Common myeloid progenitor, CD34-positive (primary cell): ENCODE measurements at regions not wholly inside any gene's neighbourhood (a gene's known extent, or its start where the extent isn't known, plus 50 kb on each side); places are given as distances from the start of the nearest gene placed in this dataset.

ENCODE experiments used
- CTCF ChIA-PET: fragments of 350-600 bp; sonication (Branson Sonifier 250); formaldehyde crosslinking; loops from one replicate; lab custom pipeline; 2021; ENCODE audit warnings: antibody characterized with exemption; lab: Charles Lee
- POLR2A ChIA-PET: fragments of 350-600 bp; sonication (Branson Sonifier 250); formaldehyde crosslinking; loops from one replicate; lab custom pipeline; 2021; ENCODE audit warnings: antibody characterized with exemption; lab: Charles Lee
- DNase-seq, 3 donors: peaks; one replicate each; pipeline versions ENCODE4 v3.0.0 to v3.0.0-alpha.2; 2013
- H3K27ac ChIP-seq, 2 experiments: 1 replicate in 1 of 2; 2 replicates in 1 of 2; pipeline ENCODE4 v1.7.0; 2013; ENCODE audit warnings: inconsistent platforms in 2 of 2, low read length in 2 of 2, mild to moderate bottlenecking in 2 of 2, low read depth in 1 of 2, moderate library complexity in 1 of 2; ENCODE audit not compliant: severe bottlenecking in 2 of 2, insufficient read depth in 1 of 2, poor library complexity in 1 of 2
- H3K27me3 ChIP-seq, 5 experiments: replicated peaks in 2 of 5; 1 replicate in 3 of 5; 2 replicates in 2 of 5; pipeline versions ENCODE4 v1.6.1 to v1.7.0; 2013; ENCODE audit warnings: low read length in 4 of 5, mild to moderate bottlenecking in 2 of 5, moderate library complexity in 2 of 5, inconsistent platforms in 1 of 5; ENCODE audit not compliant: insufficient read depth in 5 of 5, control insufficient read depth in 4 of 5
- H3K36me3 ChIP-seq, 4 experiments: 1 replicate in 2 of 4; 2 replicates in 2 of 4; pipeline versions ENCODE4 v1.6.1 to v1.7.0; 2013; ENCODE audit warnings: low read length in 3 of 4, control low read depth in 1 of 4, mild to moderate bottlenecking in 1 of 4; ENCODE audit not compliant: control insufficient read depth in 4 of 4, insufficient read depth in 4 of 4
- H3K4me1 ChIP-seq, 4 experiments: 1 replicate in 3 of 4; 2 replicates in 1 of 4; pipeline versions ENCODE4 v1.6.1 to v1.7.1; 2013; ENCODE audit warnings: low read length in 3 of 4, mild to moderate bottlenecking in 3 of 4, control low read depth in 1 of 4, inconsistent platforms in 1 of 4, moderate library complexity in 1 of 4; ENCODE audit not compliant: control insufficient read depth in 4 of 4, insufficient read depth in 4 of 4; ENCODE audit errors: control extremely low read depth in 1 of 4
- H3K4me3 ChIP-seq, 7 experiments: 1 replicate in 4 of 7; 2 replicates in 3 of 7; pipeline versions ENCODE4 v1.5.1 to v1.7.0; 2013; ENCODE audit warnings: mild to moderate bottlenecking in 7 of 7, low read length in 6 of 7, moderate library complexity in 6 of 7, inconsistent platforms in 2 of 7, low read depth in 2 of 7, control low read depth in 1 of 7; ENCODE audit not compliant: insufficient read depth in 4 of 7, control insufficient read depth in 1 of 7; ENCODE audit errors: extremely low read depth in 1 of 7
- H3K9me3 ChIP-seq, 5 experiments: 1 replicate in 4 of 5; 2 replicates in 1 of 5; pipeline versions ENCODE4 v1.6.1 to v1.7.1; 2013; ENCODE audit warnings: low read length in 4 of 5, mild to moderate bottlenecking in 2 of 5, inconsistent platforms in 1 of 5, low read depth in 1 of 5, moderate library complexity in 1 of 5; ENCODE audit not compliant: control insufficient read depth in 4 of 5, insufficient read depth in 2 of 5; ENCODE audit errors: control extremely low read depth in 1 of 5
- WGBS: methylation state at CpG from one replicate; pipeline ENCODE4 v1.1.5; 2013; ENCODE audit not compliant: insufficient coverage; 5-methylcytosine and 5-hydroxymethylcytosine counted together

- H3K27me3 ChIP-seq = peaks cover 0 to 10% (median 5%) of the 10 kb centered on the region in 5 experiments
- H3K36me3 ChIP-seq = no peaks in the 10 kb centered on the region
- ChIA-PET POLR2A (no interaction called here), CTCF (interaction anchor here (0.7 to 10.6 kb wide), 3 partner anchors 9 to 126 kb away, joined by 4 to 141 read pairs (median 7); no protein-coding TSS in a partner anchor)
- no peak overlapping the region for H3K27ac ChIP-seq
- no peaks in the 10 kb centered on the region for H3K4me1 ChIP-seq
- no peak overlapping the region for H3K4me3 ChIP-seq
- no peaks in the 10 kb centered on the region for H3K9me3 ChIP-seq
- no peak for DNase-seq
- WGBS = 100% methylated on average over 4 of the region's 7 CpGs
Observed at GRCh38 chr7:25384788-25385505, 156.7 kb upstream of the NPVF start.

- DNase-seq = no peak
- Histone ChIP-seq H3K4me1 (no peaks in the 10 kb centered on the region), H3K4me3 (no peak overlapping the region), H3K36me3 (no peaks in the 10 kb centered on the region), H3K27ac (no peak overlapping the region), H3K9me3 (no peaks in the 10 kb centered on the region), H3K27me3 (peaks cover 0 to 13% (median 10%) of the 10 kb centered on the region in 5 experiments)
- 91% methylated on average over 9 of the region's 10 CpGs for WGBS
- CTCF ChIA-PET = interaction anchor here (2.2 to 10.6 kb wide), 2 partner anchors 10 to 127 kb away, joined by 7 to 141 read pairs; no protein-coding TSS in a partner anchor
- POLR2A ChIA-PET = no interaction called here
Observed at GRCh38 chr7:25385506-25386136, 157.3 kb upstream of the NPVF start.

GRCh38 chr7:25386311-25386744, 158.0 kb upstream of the NPVF start:
- Histone ChIP-seq H3K27me3 (peaks cover 0 to 15% (median 10%) of the 10 kb centered on the region in 5 experiments), H3K27ac (no peak overlapping the region), H3K36me3 (no peaks in the 10 kb centered on the region), H3K4me3 (no peak overlapping the region), H3K4me1 (no peaks in the 10 kb centered on the region), H3K9me3 (no peaks in the 10 kb centered on the region)
- 90% methylated on average over 6 of the region's 6 CpGs for WGBS
- ChIA-PET POLR2A (no interaction called here), CTCF (interaction anchor here (2.2 to 10.6 kb wide), 2 partner anchors 11 to 127 kb away, joined by 7 to 141 read pairs; no protein-coding TSS in a partner anchor)
- DNase-seq = no peak

GRCh38 chr7:25388681-25389080, 160.4 kb upstream of the NPVF start:
- Histone ChIP-seq H3K9me3 (no peaks in the 10 kb centered on the region), H3K27me3 (peaks cover 0 to 10% (median 9%) of the 10 kb centered on the region in 5 experiments), H3K4me3 (no peak overlapping the region), H3K36me3 (no peaks in the 10 kb centered on the region), H3K4me1 (no peaks in the 10 kb centered on the region), H3K27ac (no peak overlapping the region)
- CTCF ChIA-PET = interaction anchor here (0.5 to 10.6 kb wide), 6 partner anchors 23 to 176 kb away, joined by 3 to 186 read pairs (median 4); no protein-coding TSS in a partner anchor
- WGBS = 80% methylated on average over 1 of the region's 2 CpGs
- POLR2A ChIA-PET = no interaction called here
- DNase-seq = no peak

- WGBS = 0% methylated on average over 2 of the region's 8 CpGs
- Histone ChIP-seq H3K27ac (no peak overlapping the region), H3K4me3 (no peak overlapping the region), H3K4me1 (no peaks in the 10 kb centered on the region), H3K36me3 (no peaks in the 10 kb centered on the region), H3K27me3 (peaks cover 0 to 10% (median 8%) of the 10 kb centered on the region in 5 experiments), H3K9me3 (no peaks in the 10 kb centered on the region)
- ChIA-PET POLR2A (no interaction called here), CTCF (interaction anchor here (0.5 to 10.6 kb wide), 12 partner anchors 24 to 462 kb away, joined by 3 to 186 read pairs (median 4); no protein-coding TSS in a partner anchor)
- peak; percentile 60 to 78 (median 67) for DNase-seq
Observed at GRCh38 chr7:25389489-25390106, 161.3 kb upstream of the NPVF start.

GRCh38 chr7:25391295-25391861, 163.1 kb upstream of the NPVF start:
- ChIA-PET POLR2A (no interaction called here), CTCF (interaction anchor here (0.7 to 10.6 kb wide), 15 partner anchors 9 to 463 kb away, joined by 3 to 186 read pairs (median 4); no protein-coding TSS in a partner anchor)
- no peaks in the 10 kb centered on the region for H3K4me1 ChIP-seq
- peak; percentile 40 to 62 (median 55) for DNase-seq
- no peaks in the 10 kb centered on the region for H3K9me3 ChIP-seq
- no peak overlapping the region for H3K27ac ChIP-seq
- 49% methylated on average over 3 of the region's 5 CpGs for WGBS
- H3K27me3 ChIP-seq = peaks cover 0 to 10% (median 5%) of the 10 kb centered on the region in 5 experiments
- no peak overlapping the region for H3K4me3 ChIP-seq
- H3K36me3 ChIP-seq = no peaks in the 10 kb centered on the region
